ENCODE measurements at regions not wholly inside any gene's neighbourhood (a gene's known extent, or its start where the extent isn't known, plus 50 kb on each side); places are given as distances from the start of the nearest gene placed in this dataset.

- no peak for DNase-seq
These were observed 143.3 kb downstream of the RRAGC start for GRCh38 chr1:38716229-38716628.

DNA sequence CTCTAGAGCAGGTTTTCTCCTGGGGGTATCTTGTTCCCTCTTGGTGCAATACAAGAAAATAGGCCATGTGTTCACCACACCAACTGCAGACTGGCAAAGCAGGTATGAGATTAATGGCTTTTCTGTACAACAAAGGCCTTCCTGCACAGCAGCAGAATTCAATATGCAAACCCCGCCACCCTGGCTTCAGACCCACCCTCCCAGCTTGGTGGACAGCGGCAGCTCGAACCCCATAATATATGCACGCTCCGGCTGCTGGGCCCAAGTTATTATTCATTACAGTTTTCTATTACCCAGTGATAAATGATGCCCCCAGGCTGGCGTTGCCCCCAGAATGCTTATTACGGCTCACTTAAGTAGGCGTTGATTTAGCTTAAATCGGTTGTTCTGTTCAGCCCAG, 144.2 kb downstream of the RRAGC start:
- no peak for DNase-seq

GRCh38 chr1:38712046-38712445, 147.5 kb downstream of the RRAGC start:
- DNase-seq = no peak

DNA sequence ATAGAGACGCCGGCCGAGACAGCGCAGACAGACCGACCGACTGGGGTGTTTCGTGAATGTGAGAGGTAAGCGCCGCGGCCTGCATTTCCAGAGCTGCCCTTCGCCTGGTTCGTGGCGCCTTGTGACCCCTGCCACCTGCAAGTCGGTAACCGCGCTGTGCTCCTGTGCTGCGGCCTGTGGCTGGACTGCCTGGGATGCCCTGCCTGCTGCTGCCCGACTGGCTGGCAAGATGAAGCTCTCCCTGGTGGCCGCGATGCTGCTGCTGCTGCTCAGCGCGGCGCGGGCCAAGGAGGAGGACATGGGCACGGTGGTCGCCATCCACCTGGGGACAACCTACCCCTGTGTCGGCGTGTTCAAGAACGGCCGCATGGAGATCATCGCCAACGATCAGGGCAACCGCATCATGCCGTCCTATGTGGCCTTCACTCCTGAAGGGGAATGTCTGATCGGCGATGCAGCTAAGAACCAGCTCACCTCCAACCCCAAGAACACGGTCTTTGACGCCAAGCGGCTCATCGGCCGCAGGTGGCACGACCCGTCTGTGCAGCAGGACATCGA, 150.8 kb downstream of the RRAGC start:
- no peak for DNase-seq

DNA sequence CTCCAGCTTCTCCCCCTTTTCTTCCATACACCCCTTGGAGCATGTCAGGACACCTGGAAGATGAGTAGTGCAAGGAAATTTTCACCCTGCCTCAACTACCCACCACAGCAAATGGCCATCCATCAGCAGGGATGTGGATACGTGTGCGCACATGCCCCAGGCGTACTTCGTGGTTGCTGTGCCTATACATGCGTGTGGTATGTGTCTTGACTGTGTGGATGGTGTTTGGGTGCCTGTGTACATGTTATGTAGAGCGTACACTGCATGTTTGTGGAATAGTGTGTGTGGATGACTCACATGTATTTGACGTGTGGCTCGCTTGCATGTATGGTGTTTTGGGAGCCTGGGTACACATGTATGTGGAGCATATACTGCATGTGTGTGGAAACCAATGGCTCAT, 158.5 kb downstream of the RRAGC start:
- no peak for DNase-seq

GRCh38 chr1:38700077-38700470, 159.5 kb downstream of the RRAGC start:
- DNase-seq = no peak

DNA sequence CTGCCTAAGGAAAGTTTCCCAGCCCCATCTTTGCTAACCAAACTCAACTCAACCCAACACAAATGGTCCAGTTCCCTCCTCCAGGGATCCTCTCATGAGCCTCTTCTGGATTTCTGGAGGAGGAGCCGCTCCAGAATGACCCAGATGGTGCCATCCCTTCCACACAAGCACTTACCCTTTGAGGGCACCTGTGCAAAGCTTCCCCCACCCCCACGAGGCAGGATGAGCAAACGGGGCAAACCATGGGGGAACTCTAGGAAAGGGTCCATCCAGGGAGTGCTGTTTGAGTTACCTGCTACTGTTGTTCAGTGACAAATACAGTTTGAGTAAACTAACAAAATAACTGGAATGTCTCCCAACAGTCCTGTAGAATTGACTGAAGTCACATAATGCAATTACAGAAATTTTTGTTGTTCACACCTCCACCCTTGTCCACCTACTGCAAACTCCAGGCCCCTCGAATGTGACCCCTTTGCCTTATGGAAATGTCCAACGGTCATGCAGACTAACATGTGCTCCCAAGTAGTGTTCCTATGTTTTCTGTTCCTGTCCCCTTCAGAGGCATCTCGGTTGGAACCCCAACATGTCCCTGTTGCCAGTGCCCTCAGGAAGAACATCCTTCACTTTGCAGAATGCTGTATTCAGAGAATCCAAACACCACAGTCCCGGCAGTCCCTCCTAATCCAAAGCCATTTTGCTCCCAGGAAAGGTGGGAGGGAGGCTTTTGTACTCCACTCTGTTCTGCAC, 160.1 kb downstream of the RRAGC start:
- no peak for DNase-seq

GRCh38 chr1:38697387-38697786, 162.2 kb downstream of the RRAGC start:
- no peak for DNase-seq

DNA sequence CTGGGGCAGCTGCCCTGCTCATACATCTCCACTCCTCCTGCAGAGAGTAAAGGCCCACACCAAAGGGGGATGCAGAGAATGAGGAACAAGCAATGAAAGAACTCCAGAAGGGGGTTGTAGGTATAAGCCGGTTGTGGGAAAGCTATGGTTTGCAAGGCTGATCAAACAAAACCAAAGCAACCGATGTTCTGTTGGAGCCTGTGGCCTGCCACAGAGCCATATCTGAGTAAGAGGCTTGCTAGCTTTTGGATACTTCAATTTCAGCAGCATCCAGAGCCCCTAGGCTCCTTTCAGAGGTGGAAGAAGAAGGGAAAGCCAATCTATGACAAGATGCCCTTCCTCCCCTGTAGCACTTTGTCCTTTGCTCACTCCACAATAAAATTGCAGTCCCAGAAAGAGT, 163.2 kb downstream of the RRAGC start:
- no peak for DNase-seq

DNA sequence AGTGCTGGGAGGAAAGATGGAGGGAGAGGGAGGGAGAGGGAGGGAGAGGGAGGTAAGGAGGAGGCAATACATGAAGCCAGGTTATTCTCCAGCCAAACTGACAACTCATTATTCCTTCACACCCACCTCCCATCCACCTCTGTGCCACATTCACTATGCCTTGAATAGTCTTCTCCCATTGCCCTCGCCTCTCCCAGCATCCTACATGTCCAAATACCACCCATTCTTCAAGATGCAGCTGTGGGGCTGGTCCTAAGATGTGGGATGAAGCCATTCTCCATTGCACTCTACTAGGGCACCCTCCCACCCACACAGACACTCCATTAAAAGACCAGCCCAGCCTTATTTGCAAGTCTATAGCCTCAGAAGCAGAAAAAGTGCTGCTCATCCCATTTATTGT, 165.8 kb downstream of the RRAGC start:
- no peak for DNase-seq

GRCh38 chr1:38693031-38693430, 166.5 kb downstream of the RRAGC start:
- DNase-seq = no peak

DNA sequence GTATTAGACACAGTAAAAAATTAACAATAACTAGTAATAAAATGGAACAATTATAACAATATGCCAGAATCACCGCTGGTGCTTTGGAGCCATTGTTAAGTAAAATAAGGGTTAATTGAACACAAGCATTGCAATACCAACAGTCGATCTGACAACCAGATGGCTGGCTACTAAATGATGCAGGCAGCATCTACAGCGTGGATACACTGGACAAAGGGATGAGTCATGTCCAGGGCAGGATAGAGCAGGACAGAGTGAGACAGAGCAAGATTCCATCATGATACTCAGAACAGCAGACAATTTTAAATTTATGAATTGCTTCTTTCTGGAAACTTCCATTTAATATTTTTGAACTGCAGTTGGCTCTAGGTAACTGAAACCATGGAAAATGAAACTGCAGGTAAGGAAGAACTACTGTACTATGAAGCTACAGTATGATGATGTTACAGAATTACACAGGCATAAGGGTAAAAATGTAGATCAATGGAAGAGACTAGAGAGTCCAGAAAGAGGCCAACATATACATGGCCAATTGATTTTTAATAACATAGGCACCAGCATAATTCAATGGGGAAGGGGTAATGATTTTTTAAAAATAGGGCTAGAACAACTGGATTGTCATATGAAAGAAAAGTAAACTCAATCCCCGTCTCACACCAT, 168.7 kb downstream of the RRAGC start:
- DNase-seq = peak; percentile 3

DNA sequence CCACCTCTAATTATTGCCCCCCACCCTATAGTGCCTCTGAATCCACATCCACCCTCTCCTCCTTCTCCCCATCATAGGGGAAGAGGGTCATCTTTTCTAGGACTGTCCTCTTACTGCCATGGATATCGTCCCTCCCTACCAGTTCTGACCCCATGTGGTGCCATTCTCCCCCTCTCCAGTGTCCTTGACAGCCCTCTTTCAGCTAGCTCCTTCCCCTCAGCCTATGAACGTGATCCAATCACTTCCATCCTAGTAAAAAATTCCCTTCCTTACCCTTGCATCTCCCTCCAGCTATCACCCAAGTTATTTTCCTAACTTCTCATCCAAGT, 172.7 kb downstream of the RRAGC start:
- no peak for DNase-seq

GRCh38 chr1:38686167-38686926, 173.2 kb downstream of the RRAGC start:
- DNase-seq = no peak

- DNase-seq = no peak
These were observed 174.2 kb downstream of the RRAGC start for GRCh38 chr1:38685388-38685787.

- peak; percentile 4 for DNase-seq
These were observed 178.6 kb downstream of the RRAGC start for GRCh38 chr1:38680801-38681510.

- no peak for DNase-seq
These were observed 181.8 kb downstream of the RRAGC start for GRCh38 chr1:38677756-38678155.

DNA sequence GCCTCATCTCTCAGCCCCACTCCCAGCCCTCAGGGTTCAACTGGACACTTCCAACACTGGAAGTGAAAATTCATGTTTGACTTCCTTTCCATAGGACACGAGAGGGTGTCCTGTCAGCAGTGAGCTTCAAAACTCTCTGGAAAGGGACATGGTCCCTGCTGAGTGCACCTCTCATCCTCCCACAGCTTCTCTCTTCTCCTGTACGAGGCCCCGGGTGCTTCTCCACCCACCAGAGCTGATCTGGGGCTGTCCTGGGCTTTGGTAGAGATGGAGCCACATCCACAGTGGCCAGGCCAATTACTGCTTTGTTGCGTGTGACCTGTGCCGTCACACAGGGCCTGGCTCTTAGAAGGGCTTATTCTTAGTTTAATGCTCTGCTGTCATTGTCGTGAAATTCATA, 182.3 kb downstream of the RRAGC start:
- no peak for DNase-seq

DNA sequence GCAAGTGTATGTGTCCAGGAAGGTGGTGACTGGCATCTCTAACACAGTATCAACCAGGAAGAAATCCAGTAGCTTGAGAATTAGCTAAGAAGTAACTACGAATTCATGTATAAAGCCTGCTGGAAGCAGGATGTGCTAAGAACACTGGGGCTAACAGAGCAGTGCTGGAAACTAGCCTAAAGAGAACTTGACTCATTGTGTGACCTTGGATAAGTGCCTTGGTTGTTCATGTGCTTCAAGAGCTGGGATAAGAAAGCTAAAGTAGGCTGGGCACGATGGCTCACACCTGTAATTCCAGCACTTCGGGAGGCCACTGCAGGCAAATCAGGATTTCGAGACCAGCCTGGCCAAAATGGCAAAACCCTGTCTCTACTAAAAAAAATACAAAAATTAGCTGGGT, 186.9 kb downstream of the RRAGC start:
- no peak for DNase-seq

- no peak for DNase-seq
These were observed 188.4 kb downstream of the RRAGC start for GRCh38 chr1:38671221-38671620.

DNA sequence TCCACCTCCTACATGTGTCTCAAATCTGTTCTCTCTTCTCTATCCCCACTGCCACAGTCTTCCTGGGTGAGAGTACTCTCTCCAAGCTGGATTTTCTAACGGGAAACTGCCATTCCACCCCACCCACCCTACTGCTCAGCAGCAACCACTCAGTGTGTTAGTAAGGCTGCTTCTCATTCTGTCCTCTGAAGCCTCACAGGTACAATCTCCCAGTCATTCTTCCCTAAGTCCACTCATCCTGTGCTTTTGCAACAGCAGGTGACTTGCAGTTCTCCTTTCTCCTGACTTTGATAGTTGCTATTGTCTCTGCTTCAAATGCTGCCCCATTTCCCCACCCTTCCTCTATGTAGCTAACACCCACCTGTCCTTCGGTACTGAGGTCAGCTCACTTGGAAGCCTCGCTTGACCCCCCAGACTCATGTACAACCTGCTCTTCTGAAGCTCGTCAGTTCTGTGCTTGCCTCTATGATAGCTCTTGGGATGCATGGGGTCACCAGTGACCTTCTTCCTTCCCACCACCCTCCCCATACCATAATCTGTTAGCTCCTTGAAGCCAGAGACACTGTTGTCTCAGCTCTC, 188.9 kb downstream of the RRAGC start:
- no peak for DNase-seq

DNA sequence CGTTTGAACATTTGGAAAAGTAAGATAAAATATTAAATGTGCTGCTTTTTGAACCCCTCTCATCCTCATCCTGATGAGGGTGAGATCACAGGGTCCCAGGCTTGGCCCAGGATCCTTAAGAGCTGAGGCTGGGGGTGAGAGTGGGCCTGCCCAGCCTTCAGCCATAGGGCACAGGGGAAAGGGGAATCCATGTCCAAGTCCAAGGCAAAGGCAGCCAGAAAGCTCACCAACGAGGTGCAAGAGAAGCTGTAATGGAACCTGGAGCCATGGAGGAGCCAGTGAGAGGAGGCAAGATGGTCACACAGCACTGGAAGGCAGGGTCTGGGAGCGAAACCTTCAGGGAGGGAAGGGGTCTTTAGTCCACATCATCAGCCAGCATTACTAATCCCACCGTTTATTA, 191.9 kb downstream of the RRAGC start:
- no peak for DNase-seq

- DNase-seq = no peak
These were observed 197.4 kb downstream of the RRAGC start for GRCh38 chr1:38662126-38662525.

Data from fibroblast of upper back skin (primary cell).